Upper lobe of left lung (tissue), 6 donors: ENCODE measurements at regions not wholly inside any gene's neighbourhood (a gene's known extent, or its start where the extent isn't known, plus 50 kb on each side); places are given as distances from the start of the nearest gene placed in this dataset.
A peak's percentile ranks its signal among the peaks of the same experiment; 100 is the strongest.

Source experiments
- ATAC-seq, 2 donors: fragments of 200-7000 bp; cut with Tn5 transposase; one replicate each; pipeline ENCODE4 v1.9.1; 2022; ENCODE audit warnings: mild to moderate bottlenecking in 2 of 2, moderate library complexity in 2 of 2; ENCODE audit not compliant: low FRiP score in 2 of 2
- DNase-seq, 2 donors: peaks; one replicate each; pipeline ENCODE4 v3.0.0-alpha.2; 2019 to 2020
- H3K27ac ChIP-seq, 4 donors: fragments of 200-600 bp; sonication (generic); one replicate each; pipeline ENCODE4 v1.5.1; 2016 to 2019
- H3K27me3 ChIP-seq, 4 donors: fragments of 200-600 bp; sonication (generic); one replicate each; pipeline ENCODE4 v1.5.1; 2017 to 2019
- H3K36me3 ChIP-seq, 4 donors: fragments of 200-600 bp; sonication (generic); one replicate each; pipeline ENCODE4 v1.5.1; 2016 to 2019
- H3K4me1 ChIP-seq, 4 donors: fragments of 200-600 bp; sonication (generic); one replicate each; pipeline ENCODE4 v1.5.1; 2018 to 2019
- H3K4me3 ChIP-seq, 4 donors: fragments of 200-600 bp; sonication (generic); one replicate each; pipeline ENCODE4 v1.5.1; 2017 to 2019; ENCODE audit warnings: mild to moderate bottlenecking in 2 of 4, moderate library complexity in 1 of 4
- H3K9me3 ChIP-seq, 4 donors: fragments of 200-600 bp; sonication (generic); one replicate each; pipeline ENCODE4 v1.5.1; 2018 to 2019
- CTCF ChIP-seq, 6 experiments: fragments of 450-650 bp in 4 of 6; fragments of 200-600 bp in 2 of 6; sonication (generic) in 2 of 6; IDR thresholded peaks; one replicate each; pipeline ENCODE4 v1.5.1; 2016 to 2019; ENCODE audit warnings: antibody characterized with exemption in 6 of 6
- EP300 ChIP-seq, 4 donors: sonication (generic); formaldehyde crosslinking; IDR thresholded peaks; one replicate each; pipeline ENCODE4 v1.5.1; 2017; ENCODE audit warnings: antibody characterized with exemption in 4 of 4, control low read depth in 2 of 4
- POLR2A ChIP-seq, 4 donors: fragments of 450-650 bp; IDR thresholded peaks; one replicate each; pipeline ENCODE4 v1.5.1; 2016 to 2017; ENCODE audit warnings: antibody characterized with exemption in 4 of 4, mild to moderate bottlenecking in 2 of 4
- POLR2AphosphoS5 ChIP-seq, 2 donors: sonication (generic); formaldehyde crosslinking; IDR thresholded peaks; one replicate each; pipeline ENCODE4 v1.5.1; 2017; ENCODE audit warnings: antibody characterized with exemption in 2 of 2
- WGBS, 2 donors: methylation state at CpG; one replicate each; pipeline ENCODE4 v1.1.5; 2017 to 2018; 5-methylcytosine and 5-hydroxymethylcytosine counted together
- donor health status: DM: no; HTN: no; CAD: no; lungs with moderate emphysema.
- donor health status: DM: no; HTN: yes; CAD: no; lungs with severe emphysema.

GRCh38 chr7:73963252-73963822 is 64.6 kb upstream of the ELN start:
- H3K4me1 ChIP-seq, result peaks cover 0 to 3% (median 0%) of the 10 kb centered on the region in 4 donors
- H3K36me3 ChIP-seq, result no peaks in the 10 kb centered on the region
- ATAC-seq, result no peak
- peaks cover 11 to 18% (median 13%) of the 10 kb centered on the region in 4 donors for H3K9me3 ChIP-seq
- no peaks in the 10 kb centered on the region for H3K27me3 ChIP-seq
- no peak overlapping the region for H3K4me3 ChIP-seq
- no peak for DNase-seq
- WGBS, 2 donors, result 90 to 94% methylated on average over 2 of the region's 2 CpGs
- no peak for TF ChIP-seq CTCF (IDR thresholded peaks at IDR 0.05)
- H3K27ac ChIP-seq, result no peak overlapping the region

GRCh38 chr7:73964786-73965185 is 63.2 kb upstream of the ELN start:
- H3K36me3 ChIP-seq, result no peaks in the 10 kb centered on the region
- DNase-seq (no peak), ATAC-seq (no peak)
- peaks cover 0 to 3% (median 0%) of the 10 kb centered on the region in 4 donors for H3K4me1 ChIP-seq
- H3K27ac ChIP-seq, result no peak overlapping the region
- TF ChIP-seq CTCF (IDR thresholded peaks at IDR 0.05) (no peak), POLR2A (IDR thresholded peaks at IDR 0.05) (no peak), EP300 (IDR thresholded peaks at IDR 0.05) (no peak), POLR2AphosphoS5 (IDR thresholded peaks at IDR 0.05) (no peak)
- no peaks in the 10 kb centered on the region for H3K27me3 ChIP-seq
- H3K4me3 ChIP-seq, result no peak overlapping the region
- peaks cover 11 to 18% (median 13%) of the 10 kb centered on the region in 4 donors for H3K9me3 ChIP-seq
- WGBS, 2 donors, result 100% methylated on average over 2 to 4 of the region's 4 CpGs

- H3K27me3 ChIP-seq, result no peaks in the 10 kb centered on the region
- no peak for TF ChIP-seq POLR2A (IDR thresholded peaks at IDR 0.05)
- TF ChIP-seq EP300 (IDR thresholded peaks at IDR 0.05), result no peak
- TF ChIP-seq POLR2AphosphoS5 (IDR thresholded peaks at IDR 0.05), result no peak
- no peak for ATAC-seq
- H3K36me3 ChIP-seq, result no peaks in the 10 kb centered on the region
- no peak overlapping the region for H3K27ac ChIP-seq
- WGBS, 2 donors, result 86 to 87% methylated on average over 5 to 16 of the region's 16 CpGs
- peak in 1 of 2 donors; percentile 58 for DNase-seq
- no peaks in the 10 kb centered on the region for H3K4me1 ChIP-seq
- H3K4me3 ChIP-seq, result no peak overlapping the region
- peaks cover 11 to 18% (median 13%) of the 10 kb centered on the region in 4 donors for H3K9me3 ChIP-seq
These were observed 61.7 kb upstream of the ELN start for GRCh38 chr7:73966062-73966940.

- Histone ChIP-seq H3K27me3 (no peaks in the 10 kb centered on the region), H3K4me3 (no peak overlapping the region), H3K36me3 (no peaks in the 10 kb centered on the region), H3K4me1 (no peaks in the 10 kb centered on the region), H3K9me3 (peaks cover 11 to 18% (median 13%) of the 10 kb centered on the region in 4 donors), H3K27ac (no peak overlapping the region)
- DNase-seq, result peak in 1 of 2 donors; percentile 20
- TF ChIP-seq EP300 (IDR thresholded peaks at IDR 0.05), result no peak
- no peak for TF ChIP-seq CTCF (IDR thresholded peaks at IDR 0.05)
- TF ChIP-seq POLR2A (IDR thresholded peaks at IDR 0.05), result no peak
- no peak for TF ChIP-seq POLR2AphosphoS5 (IDR thresholded peaks at IDR 0.05)
- ATAC-seq, result no peak
- 84 to 90% methylated on average over 9 to 11 of the region's 11 CpGs for WGBS, 2 donors
These were observed 60.8 kb upstream of the ELN start for GRCh38 chr7:73966941-73967831.

GRCh38 chr7:73967832-73968290 is 60.1 kb upstream of the ELN start:
- Histone ChIP-seq H3K27ac (no peak overlapping the region), H3K4me1 (no peaks in the 10 kb centered on the region), H3K27me3 (no peaks in the 10 kb centered on the region), H3K4me3 (no peak overlapping the region), H3K36me3 (no peaks in the 10 kb centered on the region), H3K9me3 (peaks cover 11 to 15% (median 12%) of the 10 kb centered on the region in 4 donors)
- WGBS, 2 donors, result 90 to 100% methylated on average over 2 of the region's 2 CpGs
- DNase-seq (peak in 1 of 2 donors; percentile 14), ATAC-seq (no peak)
- TF ChIP-seq CTCF (IDR thresholded peaks at IDR 0.05), result no peak
- no peak for TF ChIP-seq POLR2AphosphoS5 (IDR thresholded peaks at IDR 0.05)
- TF ChIP-seq POLR2A (IDR thresholded peaks at IDR 0.05), result no peak
- no peak for TF ChIP-seq EP300 (IDR thresholded peaks at IDR 0.05)
